Neutrophil (primary cell): ENCODE measurements at regions not wholly inside any gene's neighbourhood (a gene's known extent, or its start where the extent isn't known, plus 50 kb on each side); places are given as distances from the start of the nearest gene placed in this dataset.
"Not testable (repeated sequence)": the region's sequence is repeated elsewhere in the genome, so short reads cannot be mapped to it uniquely, and the experiment has no call there.

Source experiments
- H3K27ac ChIP-seq: fragments of 200-600 bp; sonication (generic); 2 replicates; pipeline ENCODE4 v1.5.1; 2016; ENCODE audit warnings: mild to moderate bottlenecking, moderate library complexity
- H3K27me3 ChIP-seq: fragments of 200-600 bp; sonication (generic); 2 replicates; pipeline ENCODE4 v1.6.0; 2016; ENCODE audit warnings: mild to moderate bottlenecking
- H3K36me3 ChIP-seq: fragments of 200-600 bp; sonication (generic); 2 replicates; pipeline ENCODE4 v1.5.1; 2017
- H3K4me1 ChIP-seq, 2 experiments: fragments of 200-600 bp in 1 of 2; sonication (generic) in 1 of 2; 1 replicate in 1 of 2; 2 replicates in 1 of 2; pipeline versions ENCODE4 v1.5.1 to v1.6.1; 2013 to 2016; ENCODE audit warnings: low read depth in 1 of 2, low read length in 1 of 2, mild to moderate bottlenecking in 1 of 2, moderate library complexity in 1 of 2; ENCODE audit not compliant: control insufficient read depth in 1 of 2, insufficient read depth in 1 of 2
- H3K4me3 ChIP-seq, 2 experiments: fragments of 200-600 bp in 1 of 2; sonication (generic) in 1 of 2; 1 replicate in 1 of 2; 2 replicates in 1 of 2; pipeline ENCODE4 v1.5.1; 2013 to 2016; ENCODE audit warnings: low read depth in 1 of 2, low read length in 1 of 2, mild to moderate bottlenecking in 1 of 2, moderate library complexity in 1 of 2
- H3K9me3 ChIP-seq: fragments of 200-600 bp; sonication (generic); 2 replicates; pipeline ENCODE4 v1.5.1; 2016
- TF ChIP-seq, protein P1 (sequence below): fragments of 200-600 bp; sonication (generic); IDR thresholded peaks from 2 replicates; pipeline ENCODE4 v1.5.1; 2016; ENCODE audit warnings: antibody characterized with exemption

DNA sequence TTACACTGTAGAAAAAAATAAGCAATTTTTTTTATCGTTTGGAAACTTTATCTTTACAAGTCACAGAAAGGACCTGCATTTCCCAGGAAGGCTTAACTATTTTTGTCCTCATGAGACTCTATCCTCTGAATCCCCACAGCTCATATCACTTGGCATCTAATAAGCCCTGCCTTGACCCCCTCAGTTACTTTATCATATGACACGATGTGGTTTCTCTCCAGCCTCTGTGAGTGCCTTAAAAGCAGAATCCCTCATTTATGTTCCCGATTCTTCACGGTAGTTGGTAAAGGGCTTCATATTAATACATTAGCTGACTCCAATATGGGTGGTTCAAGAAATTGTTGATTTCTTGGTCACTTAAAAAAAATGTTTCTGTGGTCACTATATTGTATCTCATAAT, 296.6 kb upstream of the GRAMD2B start:
- Histone ChIP-seq H3K27me3 (no peaks in the 10 kb centered on the region), H3K4me3 (no peak overlapping the region), H3K9me3 (no peaks in the 10 kb centered on the region)

DNA sequence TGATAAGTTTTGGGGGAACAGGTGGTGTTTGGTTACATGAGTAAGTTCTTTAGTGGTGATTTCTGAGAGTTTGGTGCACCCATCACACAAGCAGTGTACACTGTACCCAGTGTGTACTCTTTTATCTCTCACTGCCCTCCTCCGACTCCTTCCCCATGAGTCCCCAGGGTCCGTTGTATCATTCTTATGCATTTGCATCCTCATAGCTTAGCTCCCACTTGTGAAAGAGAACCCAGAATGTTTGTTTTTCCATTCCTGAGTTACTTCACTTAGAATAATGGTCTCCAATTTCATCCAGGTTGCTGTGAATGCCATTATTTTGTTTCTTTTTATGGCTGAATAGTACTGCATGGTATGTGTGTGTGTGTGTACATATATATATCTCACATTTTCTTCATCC, 295.8 kb upstream of the GRAMD2B start:
- not testable (repeated sequence) for H3K4me1 ChIP-seq, H3K27ac ChIP-seq, H3K4me3 ChIP-seq, H3K36me3 ChIP-seq, H3K27me3 ChIP-seq, H3K9me3 ChIP-seq

More for the DNA sequence above, 296.6 kb upstream of the GRAMD2B start:
- TF ChIP-seq, protein P1, sequence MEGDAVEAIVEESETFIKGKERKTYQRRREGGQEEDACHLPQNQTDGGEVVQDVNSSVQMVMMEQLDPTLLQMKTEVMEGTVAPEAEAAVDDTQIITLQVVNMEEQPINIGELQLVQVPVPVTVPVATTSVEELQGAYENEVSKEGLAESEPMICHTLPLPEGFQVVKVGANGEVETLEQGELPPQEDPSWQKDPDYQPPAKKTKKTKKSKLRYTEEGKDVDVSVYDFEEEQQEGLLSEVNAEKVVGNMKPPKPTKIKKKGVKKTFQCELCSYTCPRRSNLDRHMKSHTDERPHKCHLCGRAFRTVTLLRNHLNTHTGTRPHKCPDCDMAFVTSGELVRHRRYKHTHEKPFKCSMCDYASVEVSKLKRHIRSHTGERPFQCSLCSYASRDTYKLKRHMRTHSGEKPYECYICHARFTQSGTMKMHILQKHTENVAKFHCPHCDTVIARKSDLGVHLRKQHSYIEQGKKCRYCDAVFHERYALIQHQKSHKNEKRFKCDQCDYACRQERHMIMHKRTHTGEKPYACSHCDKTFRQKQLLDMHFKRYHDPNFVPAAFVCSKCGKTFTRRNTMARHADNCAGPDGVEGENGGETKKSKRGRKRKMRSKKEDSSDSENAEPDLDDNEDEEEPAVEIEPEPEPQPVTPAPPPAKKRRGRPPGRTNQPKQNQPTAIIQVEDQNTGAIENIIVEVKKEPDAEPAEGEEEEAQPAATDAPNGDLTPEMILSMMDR, result no peak
- no peaks in the 10 kb centered on the region for H3K4me1 ChIP-seq
- H3K36me3 ChIP-seq, result no peaks in the 10 kb centered on the region
- H3K27ac ChIP-seq, result no peak overlapping the region

DNA sequence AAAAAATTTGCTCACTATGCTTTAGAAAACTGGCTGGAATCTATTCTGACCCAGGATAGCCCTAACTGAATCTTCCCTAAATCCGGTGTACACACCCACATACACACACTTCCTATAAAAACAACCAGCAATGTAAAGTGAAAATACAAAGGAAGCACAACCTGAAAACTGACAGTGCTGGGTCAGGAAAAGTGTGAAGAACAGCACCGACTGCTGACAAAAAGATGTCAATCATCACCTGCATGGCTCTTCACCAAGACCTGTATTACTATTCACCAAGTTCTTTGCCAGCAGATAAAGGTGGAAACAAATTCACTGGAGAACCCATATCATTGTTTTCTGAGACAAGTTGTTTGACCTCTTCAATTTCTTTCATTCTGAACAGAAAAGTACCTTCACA, 293.8 kb upstream of the GRAMD2B start:
- Histone ChIP-seq H3K36me3 (no peaks in the 10 kb centered on the region), H3K27ac (no peak overlapping the region), H3K4me1 (no peaks in the 10 kb centered on the region), H3K9me3 (no peaks in the 10 kb centered on the region), H3K27me3 (no peaks in the 10 kb centered on the region), H3K4me3 (no peak overlapping the region)
- TF ChIP-seq, protein P1, result no peak

DNA sequence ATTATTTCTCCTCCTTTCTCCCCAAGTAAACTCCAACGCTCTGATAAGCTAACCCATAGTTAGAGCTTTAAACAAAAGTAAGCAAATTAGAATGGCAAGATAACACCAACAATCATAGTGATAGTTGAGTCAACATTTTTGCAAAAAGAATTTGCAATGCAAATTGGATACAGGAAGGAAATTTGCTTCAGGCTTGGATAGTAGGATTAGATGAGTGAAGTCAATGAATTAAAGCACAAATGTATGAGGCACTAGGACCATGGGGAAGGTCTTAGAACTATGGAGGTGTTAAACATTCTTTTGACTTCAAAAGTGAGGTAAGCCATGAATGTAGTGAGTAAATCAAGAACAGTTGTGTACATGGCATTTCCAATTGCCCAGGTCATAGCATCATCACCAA, 289.8 kb upstream of the GRAMD2B start:
- H3K27ac ChIP-seq, result no peak overlapping the region
- H3K36me3 ChIP-seq, result no peaks in the 10 kb centered on the region

DNA sequence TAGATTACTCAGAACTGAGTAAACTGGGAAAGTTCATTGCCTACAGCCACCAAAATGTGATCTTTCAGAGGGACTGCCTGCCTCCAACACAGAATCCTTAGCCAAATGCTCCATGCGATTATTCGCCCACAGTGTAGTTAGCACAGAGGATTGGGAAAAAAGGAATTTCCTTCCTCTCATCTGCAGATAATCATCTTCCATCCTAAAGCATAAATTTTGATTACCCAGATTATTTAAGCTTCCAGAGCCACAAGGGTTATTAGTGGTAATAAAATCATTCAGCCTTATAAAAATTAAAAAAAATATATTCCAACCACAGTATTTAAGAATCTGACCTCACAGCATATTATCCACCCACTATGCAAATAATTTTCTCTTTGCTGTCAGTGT, 285.3 kb upstream of the GRAMD2B start:
- no peak overlapping the region for H3K4me3 ChIP-seq
- no peak overlapping the region for H3K27ac ChIP-seq
- H3K9me3 ChIP-seq, result no peaks in the 10 kb centered on the region
- no peaks in the 10 kb centered on the region for H3K27me3 ChIP-seq
- no peaks in the 10 kb centered on the region for H3K36me3 ChIP-seq
- TF ChIP-seq, protein P1, result no peak
- H3K4me1 ChIP-seq, result no peaks in the 10 kb centered on the region

More for the DNA sequence above, 289.8 kb upstream of the GRAMD2B start:
- no peaks in the 10 kb centered on the region for H3K9me3 ChIP-seq
- TF ChIP-seq, protein P1, result no peak
- H3K4me1 ChIP-seq, result no peaks in the 10 kb centered on the region
- H3K4me3 ChIP-seq, result no peak overlapping the region
- no peaks in the 10 kb centered on the region for H3K27me3 ChIP-seq

DNA sequence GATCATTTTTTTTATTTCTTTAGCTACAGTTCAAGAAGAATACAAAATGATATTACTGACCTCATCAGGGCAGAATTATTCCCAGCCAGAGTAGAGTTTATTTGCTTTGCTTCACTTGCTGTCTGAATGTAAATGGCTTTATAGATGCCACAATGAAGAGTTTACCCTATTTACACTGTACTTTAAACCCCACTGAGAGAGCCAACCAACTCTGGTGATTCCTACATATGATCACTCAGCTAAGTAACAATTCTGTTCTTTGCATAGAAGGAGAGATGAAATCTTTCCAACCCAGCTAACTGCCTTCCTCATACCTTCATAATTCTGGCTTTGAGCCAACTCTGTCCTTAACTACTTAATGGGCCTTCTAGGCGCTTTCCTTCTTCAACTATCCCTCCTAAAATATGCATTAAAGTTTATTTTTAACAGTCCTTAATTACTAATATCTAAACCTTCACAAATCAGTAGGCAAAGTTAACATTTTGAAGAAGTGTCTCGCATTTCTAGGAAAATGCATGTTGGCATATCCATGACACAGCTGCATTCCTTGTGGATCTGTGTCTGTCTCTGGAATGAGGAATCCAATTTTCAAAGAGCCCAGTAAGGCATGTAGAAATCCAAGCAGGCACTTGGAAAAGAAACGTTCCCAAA, 284.8 kb upstream of the GRAMD2B start:
- TF ChIP-seq, protein P1, result no peak
- Histone ChIP-seq H3K9me3 (no peaks in the 10 kb centered on the region), H3K4me1 (no peaks in the 10 kb centered on the region), H3K4me3 (no peak overlapping the region), H3K27me3 (no peaks in the 10 kb centered on the region), H3K27ac (no peak overlapping the region), H3K36me3 (no peaks in the 10 kb centered on the region)
